Kidney (tissue), 13 donors: ENCODE measurements at regions not wholly inside any gene's neighbourhood (a gene's known extent, or its start where the extent isn't known, plus 50 kb on each side); places are given as distances from the start of the nearest gene placed in this dataset.

ENCODE experiments used
- DNase-seq, 5 donors: peaks; one replicate each; pipeline ENCODE4 v3.0.0-alpha.2; 2013 to 2020
- FAIRE-seq: peaks from 2 replicates; lab custom pipeline; 2012; peaks lifted over from hg19 to GRCh38; lab: Jason Lieb, UNC
- H3K27ac ChIP-seq, 2 donors: one replicate each; pipeline ENCODE4 v1.7.0; 2013; ENCODE audit warnings: low read depth in 2 of 2, low read length in 2 of 2, inconsistent platforms in 1 of 2
- H3K27me3 ChIP-seq: one replicate; pipeline ENCODE4 v1.7.1; 2013; ENCODE audit warnings: low read length, inconsistent platforms; ENCODE audit not compliant: control insufficient read depth, insufficient read depth
- H3K36me3 ChIP-seq, 3 donors: one replicate each; pipeline versions ENCODE4 v1.7.0 to v1.7.1; 2013; ENCODE audit warnings: low read length in 3 of 3, control low read depth in 1 of 3, inconsistent platforms in 1 of 3; ENCODE audit not compliant: insufficient read depth in 3 of 3, control insufficient read depth in 2 of 3
- H3K4me1 ChIP-seq, 3 donors: one replicate each; pipeline versions ENCODE4 v1.7.0 to v1.7.1; 2013; ENCODE audit warnings: low read length in 3 of 3, inconsistent platforms in 1 of 3, low read depth in 1 of 3; ENCODE audit not compliant: control insufficient read depth in 2 of 3, insufficient read depth in 2 of 3
- H3K4me3 ChIP-seq, 3 donors: one replicate each; pipeline versions ENCODE4 v1.7.0 to v1.8.1; 2013; ENCODE audit warnings: low read length in 3 of 3, control low read depth in 1 of 3, inconsistent platforms in 1 of 3
- H3K9ac ChIP-seq, 3 donors: one replicate each; pipeline versions ENCODE4 v1.7.0 to v1.7.1; 2013; ENCODE audit warnings: low read length in 3 of 3, control low read depth in 1 of 3, inconsistent platforms in 1 of 3
- H3K9me3 ChIP-seq, 3 donors: one replicate each; pipeline versions ENCODE4 v1.7.0 to v1.7.1; 2013; ENCODE audit warnings: low read length in 3 of 3, control low read depth in 1 of 3, inconsistent platforms in 1 of 3; ENCODE audit not compliant: control insufficient read depth in 2 of 3, insufficient read depth in 1 of 3
- intact Hi-C: fragments of 100-400 bp; cut with DNase I; formaldehyde crosslinking; loops from one replicate; pipeline ENCODE4 v1.11.1; 2022
- TF ChIP-seq, protein P1 (sequence below): IDR thresholded peaks from 3 replicates; pipeline ENCODE4 v1.5.1; 2012; ENCODE audit warnings: mild to moderate bottlenecking, moderate library complexity, borderline replicate concordance; ENCODE audit not compliant: insufficient read depth; ENCODE audit errors: extremely low read depth
- donor health status: control.
- donor health status: control.
- donor health status: control.
- donor health status: control.
- donor health status: control.
- donor health status: DM: yes; HTN: yes; CAD: no.
- donor health status: Normal renal cell carcinoma (clear cell type).

DNA sequence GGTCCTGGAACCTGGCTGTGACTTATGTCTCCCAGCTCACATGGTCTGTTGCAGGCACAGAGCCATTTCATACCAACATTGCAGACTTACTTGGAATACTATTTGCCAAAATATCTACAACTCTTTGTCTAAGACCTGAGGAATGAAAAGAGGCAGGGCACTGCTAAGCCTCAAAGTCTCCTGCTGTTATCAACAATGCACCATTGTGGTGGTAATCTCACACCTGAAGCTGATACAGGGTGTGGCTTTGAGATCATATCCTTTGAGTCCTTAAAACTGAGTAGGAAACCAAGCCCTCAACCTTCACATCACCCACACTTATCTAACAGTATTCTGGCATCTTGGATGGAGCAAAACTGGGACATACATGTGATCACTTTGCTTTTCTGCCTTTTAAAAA, 782.0 kb downstream of the EPHA3 start:
- no peak overlapping the region for H3K9ac ChIP-seq
- no peaks in the 10 kb centered on the region for H3K36me3 ChIP-seq
- H3K4me3 ChIP-seq = no peak overlapping the region
- peaks cover 0 to 4% (median 0%) of the 10 kb centered on the region in 3 donors for H3K9me3 ChIP-seq
- TF ChIP-seq, protein P1, sequence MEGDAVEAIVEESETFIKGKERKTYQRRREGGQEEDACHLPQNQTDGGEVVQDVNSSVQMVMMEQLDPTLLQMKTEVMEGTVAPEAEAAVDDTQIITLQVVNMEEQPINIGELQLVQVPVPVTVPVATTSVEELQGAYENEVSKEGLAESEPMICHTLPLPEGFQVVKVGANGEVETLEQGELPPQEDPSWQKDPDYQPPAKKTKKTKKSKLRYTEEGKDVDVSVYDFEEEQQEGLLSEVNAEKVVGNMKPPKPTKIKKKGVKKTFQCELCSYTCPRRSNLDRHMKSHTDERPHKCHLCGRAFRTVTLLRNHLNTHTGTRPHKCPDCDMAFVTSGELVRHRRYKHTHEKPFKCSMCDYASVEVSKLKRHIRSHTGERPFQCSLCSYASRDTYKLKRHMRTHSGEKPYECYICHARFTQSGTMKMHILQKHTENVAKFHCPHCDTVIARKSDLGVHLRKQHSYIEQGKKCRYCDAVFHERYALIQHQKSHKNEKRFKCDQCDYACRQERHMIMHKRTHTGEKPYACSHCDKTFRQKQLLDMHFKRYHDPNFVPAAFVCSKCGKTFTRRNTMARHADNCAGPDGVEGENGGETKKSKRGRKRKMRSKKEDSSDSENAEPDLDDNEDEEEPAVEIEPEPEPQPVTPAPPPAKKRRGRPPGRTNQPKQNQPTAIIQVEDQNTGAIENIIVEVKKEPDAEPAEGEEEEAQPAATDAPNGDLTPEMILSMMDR = no peak
- no peak for FAIRE-seq
- no peaks in the 10 kb centered on the region for H3K27me3 ChIP-seq
- no peaks in the 10 kb centered on the region for H3K4me1 ChIP-seq
- no peak overlapping the region for H3K27ac ChIP-seq
- intact Hi-C loops = no loop called here
- DNase-seq = no peak

DNA sequence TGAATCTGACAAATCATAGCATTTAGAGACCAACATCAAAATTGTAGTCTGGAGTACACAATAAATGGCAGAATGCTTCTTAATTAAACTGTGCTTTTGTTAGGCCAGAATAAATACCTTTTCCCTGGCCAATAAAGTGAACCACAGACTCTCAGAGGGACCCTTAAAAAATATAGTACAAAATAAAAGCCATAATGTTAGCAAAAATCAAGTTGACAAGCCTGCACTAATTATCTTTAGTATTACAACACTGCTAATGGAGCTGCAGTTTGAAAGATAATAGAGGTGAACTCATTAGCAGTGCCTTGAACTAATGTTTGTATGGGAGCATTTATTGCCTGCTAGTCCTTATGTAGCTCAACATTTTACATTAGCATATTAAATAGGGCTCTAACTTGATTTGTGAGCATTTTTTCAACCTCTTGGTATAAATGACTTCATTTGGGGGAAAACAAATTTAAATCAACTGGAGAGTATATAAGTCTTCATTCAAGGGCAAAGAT, 801.3 kb downstream of the EPHA3 start:
- H3K36me3 ChIP-seq = no peaks in the 10 kb centered on the region
- H3K27ac ChIP-seq = no peak overlapping the region
- peaks cover 0 to 2% (median 0%) of the 10 kb centered on the region in 3 donors for H3K9me3 ChIP-seq
- FAIRE-seq (no peak), DNase-seq (no peak)
- no peaks in the 10 kb centered on the region for H3K4me1 ChIP-seq
- no peak overlapping the region for H3K4me3 ChIP-seq
- H3K9ac ChIP-seq = no peak overlapping the region
- intact Hi-C loops = no loop called here
- TF ChIP-seq, protein P1 = no peak
- H3K27me3 ChIP-seq = no peaks in the 10 kb centered on the region

DNA sequence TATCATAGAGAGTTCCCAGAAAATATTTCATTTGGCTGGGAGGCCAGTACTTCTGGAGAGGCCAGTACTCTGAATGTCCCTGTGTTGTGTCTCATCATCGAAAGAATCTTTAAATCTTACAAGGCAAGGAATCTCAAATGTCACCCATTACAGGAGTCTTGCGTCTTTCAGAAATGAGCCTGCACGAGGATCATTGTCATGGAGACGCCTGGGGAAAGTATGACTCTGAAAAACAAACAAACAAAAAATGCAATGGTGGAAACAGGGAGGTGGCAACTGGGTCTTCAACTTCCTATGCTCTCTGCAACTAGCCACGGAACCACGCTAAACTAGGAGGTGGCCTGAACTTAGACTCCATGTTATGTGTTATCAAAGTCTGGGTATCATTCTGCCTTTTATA, 804.6 kb downstream of the EPHA3 start:
- Histone ChIP-seq H3K9ac (no peak overlapping the region), H3K36me3 (no peaks in the 10 kb centered on the region), H3K4me3 (no peak overlapping the region), H3K9me3 (no peaks in the 10 kb centered on the region), H3K27me3 (no peaks in the 10 kb centered on the region), H3K4me1 (no peaks in the 10 kb centered on the region), H3K27ac (no peak overlapping the region)
- FAIRE-seq (no peak), DNase-seq (no peak)
- intact Hi-C loops = no loop called here
- TF ChIP-seq, protein P1 = no peak
